Osteocyte (in vitro differentiated cells): ENCODE measurements at regions not wholly inside any gene's neighbourhood (a gene's known extent, or its start where the extent isn't known, plus 50 kb on each side); places are given as distances from the start of the nearest gene placed in this dataset.

Source experiments
- DNase-seq: peaks from one replicate; pipeline ENCODE4 v3.0.0; 2021; ENCODE audit warnings: mixed read lengths; ENCODE audit not compliant: unreplicated experiment; ENCODE audit errors: extremely low spot score
- H3K27ac Mint-ChIP-seq: one replicate; pipeline ENCODE4 v1.8.0; 2021; ENCODE audit warnings: mild to moderate bottlenecking, mixed read lengths; ENCODE audit not compliant: unreplicated experiment
- H3K27me3 Mint-ChIP-seq: one replicate; pipeline ENCODE4 v1.8.0; 2021; ENCODE audit warnings: mixed read lengths; ENCODE audit not compliant: unreplicated experiment
- H3K36me3 Mint-ChIP-seq: one replicate; pipeline ENCODE4 v1.8.0; 2021; ENCODE audit warnings: mixed read lengths; ENCODE audit not compliant: unreplicated experiment
- H3K4me1 Mint-ChIP-seq: one replicate; pipeline ENCODE4 v1.8.0; 2021; ENCODE audit warnings: mixed read lengths; ENCODE audit not compliant: unreplicated experiment
- H3K4me3 Mint-ChIP-seq: one replicate; pipeline ENCODE4 v1.8.0; 2021; ENCODE audit warnings: mild to moderate bottlenecking, moderate library complexity, mixed read lengths; ENCODE audit not compliant: unreplicated experiment
- H3K9me3 Mint-ChIP-seq: one replicate; pipeline ENCODE4 v1.8.0; 2021; ENCODE audit warnings: mixed read lengths; ENCODE audit not compliant: unreplicated experiment
- TF ChIP-seq, protein P1 (sequence below): fragments of 200-600 bp; sonication (generic); IDR thresholded peaks from 2 replicates; pipeline ENCODE4 v1.5.0; 2021; ENCODE audit warnings: antibody characterized with exemption, mild to moderate bottlenecking, moderate library complexity

DNA sequence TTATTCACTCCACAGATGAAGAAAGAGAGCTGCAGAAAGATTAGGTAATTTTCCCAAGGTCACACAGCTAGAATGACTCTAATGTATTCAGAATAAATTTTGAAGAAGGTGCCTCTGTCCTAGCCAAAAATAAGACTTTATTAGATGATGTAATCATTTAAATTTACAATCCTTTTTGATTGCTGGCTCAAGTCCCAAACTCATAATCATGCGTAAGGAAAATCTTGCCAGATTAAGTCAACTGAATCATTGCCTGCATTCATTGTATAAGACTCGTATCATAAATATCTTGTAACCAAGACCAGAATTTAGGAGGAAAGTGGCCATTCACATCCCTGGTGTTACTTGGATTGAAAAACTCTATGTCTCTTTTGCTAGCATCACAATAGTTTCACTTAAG lies 53.1 kb upstream of the STK39 start:
- DNase-seq = no peak
- H3K4me3 Mint-ChIP-seq = no peak overlapping the region
- no peak overlapping the region for H3K27ac Mint-ChIP-seq
- peaks cover 5% of the 10 kb centered on the region for H3K9me3 Mint-ChIP-seq
- TF ChIP-seq, protein P1, sequence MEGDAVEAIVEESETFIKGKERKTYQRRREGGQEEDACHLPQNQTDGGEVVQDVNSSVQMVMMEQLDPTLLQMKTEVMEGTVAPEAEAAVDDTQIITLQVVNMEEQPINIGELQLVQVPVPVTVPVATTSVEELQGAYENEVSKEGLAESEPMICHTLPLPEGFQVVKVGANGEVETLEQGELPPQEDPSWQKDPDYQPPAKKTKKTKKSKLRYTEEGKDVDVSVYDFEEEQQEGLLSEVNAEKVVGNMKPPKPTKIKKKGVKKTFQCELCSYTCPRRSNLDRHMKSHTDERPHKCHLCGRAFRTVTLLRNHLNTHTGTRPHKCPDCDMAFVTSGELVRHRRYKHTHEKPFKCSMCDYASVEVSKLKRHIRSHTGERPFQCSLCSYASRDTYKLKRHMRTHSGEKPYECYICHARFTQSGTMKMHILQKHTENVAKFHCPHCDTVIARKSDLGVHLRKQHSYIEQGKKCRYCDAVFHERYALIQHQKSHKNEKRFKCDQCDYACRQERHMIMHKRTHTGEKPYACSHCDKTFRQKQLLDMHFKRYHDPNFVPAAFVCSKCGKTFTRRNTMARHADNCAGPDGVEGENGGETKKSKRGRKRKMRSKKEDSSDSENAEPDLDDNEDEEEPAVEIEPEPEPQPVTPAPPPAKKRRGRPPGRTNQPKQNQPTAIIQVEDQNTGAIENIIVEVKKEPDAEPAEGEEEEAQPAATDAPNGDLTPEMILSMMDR = no peak
- peaks cover under 1% of the 10 kb centered on the region for H3K36me3 Mint-ChIP-seq
- H3K27me3 Mint-ChIP-seq = peaks cover 3% of the 10 kb centered on the region
- no peaks in the 10 kb centered on the region for H3K4me1 Mint-ChIP-seq

DNA sequence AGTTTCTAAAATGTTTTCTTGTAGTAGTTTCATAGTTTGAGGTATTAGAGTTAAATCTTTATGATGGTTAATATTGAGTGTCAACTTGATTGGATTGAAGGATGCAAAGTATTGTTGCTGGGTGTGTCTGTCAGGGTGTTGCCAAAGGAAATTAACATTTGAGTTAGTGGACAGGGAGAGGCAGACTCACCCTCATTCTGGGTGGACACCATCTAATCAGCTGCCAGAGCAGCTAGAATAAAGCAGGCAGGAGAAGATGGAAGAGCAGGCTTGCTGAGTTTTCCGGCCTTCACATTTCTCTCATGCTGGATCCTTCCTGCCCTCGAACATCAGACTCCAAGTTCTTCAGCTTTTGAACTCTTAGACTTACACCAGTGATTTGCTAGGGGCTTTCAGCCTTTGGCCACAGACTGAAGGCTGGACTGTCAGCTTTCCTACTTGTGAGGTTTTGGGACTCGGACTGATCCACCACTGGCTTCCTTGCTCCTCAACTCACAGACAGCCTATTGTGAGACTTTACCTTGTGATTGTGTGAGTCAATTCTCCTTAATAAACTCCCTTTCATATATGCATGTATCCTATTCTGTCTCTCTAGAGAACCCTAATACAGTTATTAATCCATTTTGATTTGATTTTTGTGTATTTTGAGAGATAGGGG lies 56.8 kb upstream of the STK39 start:
- TF ChIP-seq, protein P1 = no peak

DNA sequence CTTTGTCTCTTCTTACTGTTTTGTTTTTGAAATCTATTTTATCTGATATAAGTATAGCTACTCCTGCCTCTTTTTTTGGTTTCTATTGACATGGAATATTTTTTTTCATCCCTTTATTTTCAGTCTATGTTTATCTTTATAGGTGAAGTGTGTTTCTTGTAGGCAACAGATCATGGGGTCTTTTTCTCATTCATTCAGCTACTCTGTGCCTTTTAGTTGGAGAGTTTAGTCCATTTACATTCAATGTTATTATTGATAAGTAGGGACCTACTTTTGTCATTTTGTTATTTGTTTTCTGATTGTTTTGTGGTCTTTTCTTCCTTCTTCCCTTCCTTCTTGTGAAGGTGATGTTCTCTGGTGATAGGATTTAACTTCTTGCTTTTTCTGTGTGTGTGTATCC lies 60.0 kb upstream of the STK39 start:
- TF ChIP-seq, protein P1 = no peak

More for the DNA sequence above, 56.8 kb upstream of the STK39 start:
- Mint-ChIP-seq H3K9me3 (peaks cover 30% of the 10 kb centered on the region), H3K27ac (no peak overlapping the region), H3K27me3 (no peaks in the 10 kb centered on the region), H3K4me3 (no peak overlapping the region), H3K4me1 (no peaks in the 10 kb centered on the region), H3K36me3 (peaks cover 19% of the 10 kb centered on the region)
- no peak for DNase-seq

DNA sequence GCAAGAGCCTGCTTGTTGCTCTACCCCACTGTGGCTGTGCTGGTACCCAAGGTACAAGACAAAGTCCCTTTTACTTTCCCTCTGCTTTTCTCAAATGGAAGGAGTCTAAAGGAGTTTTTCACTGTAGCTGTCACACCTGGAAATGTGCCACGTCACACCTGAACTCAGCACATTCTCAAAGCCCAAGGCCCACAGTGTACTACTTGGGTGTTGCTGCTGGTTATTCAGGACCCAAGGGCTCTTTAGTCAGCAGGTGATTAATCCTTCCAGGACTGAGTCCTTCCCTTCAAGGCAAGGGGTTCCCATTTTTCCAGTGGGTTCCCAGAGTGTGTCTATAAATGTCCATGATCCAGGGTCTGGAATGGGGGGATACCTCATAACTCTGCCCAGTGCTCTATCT lies 63.2 kb upstream of the STK39 start:
- Mint-ChIP-seq H3K27ac (peak overlapping the region; percentile 87), H3K4me3 (no peak overlapping the region), H3K36me3 (peaks cover 21% of the 10 kb centered on the region), H3K27me3 (no peaks in the 10 kb centered on the region), H3K9me3 (peaks cover 28% of the 10 kb centered on the region), H3K4me1 (peaks cover 44% of the 10 kb centered on the region)
- TF ChIP-seq, protein P1 = no peak
- DNase-seq = no peak

More for the DNA sequence above, 60.0 kb upstream of the STK39 start:
- Mint-ChIP-seq H3K27me3 (no peaks in the 10 kb centered on the region), H3K9me3 (peaks cover 34% of the 10 kb centered on the region), H3K4me3 (no peak overlapping the region), H3K36me3 (peaks cover 22% of the 10 kb centered on the region), H3K27ac (no peak overlapping the region), H3K4me1 (peaks cover 20% of the 10 kb centered on the region)
- DNase-seq = no peak

DNA sequence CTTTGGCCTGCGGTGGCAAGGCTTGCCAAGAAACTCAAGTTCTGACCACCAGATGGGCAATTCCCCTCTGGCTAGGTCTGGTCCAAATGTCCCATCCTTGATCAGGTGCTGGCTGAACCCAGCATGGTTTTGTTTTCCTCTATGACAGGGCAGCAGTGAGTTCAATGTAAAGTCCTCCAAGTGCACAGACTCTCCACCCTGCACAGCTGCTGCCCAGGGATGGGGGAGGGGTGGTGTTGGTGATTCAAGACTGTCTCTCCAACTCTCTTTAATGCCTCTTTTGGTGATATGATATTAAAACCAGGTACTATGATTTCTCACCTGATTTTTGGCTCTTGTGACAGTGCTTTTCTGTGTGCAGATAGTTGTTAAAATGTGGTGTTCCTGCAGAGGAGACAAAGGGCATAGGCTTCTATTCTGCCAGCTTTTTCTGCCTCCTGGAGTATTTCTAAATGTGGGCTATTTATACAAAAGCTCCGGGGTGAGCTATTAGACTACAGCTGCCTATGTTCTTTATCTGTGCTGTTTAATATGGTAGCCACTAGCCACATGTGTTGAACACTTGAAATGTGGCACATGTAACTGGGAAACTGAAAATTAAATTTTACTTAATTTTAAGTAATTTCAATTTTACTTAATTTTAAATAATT lies 64.0 kb upstream of the STK39 start:
- Mint-ChIP-seq H3K27ac (peak overlapping the region; percentile 87), H3K9me3 (peaks cover 20% of the 10 kb centered on the region)
- TF ChIP-seq, protein P1 = no peak

More for the DNA sequence above, 64.0 kb upstream of the STK39 start:
- peaks cover 52% of the 10 kb centered on the region for H3K4me1 Mint-ChIP-seq
- no peak for DNase-seq
- H3K4me3 Mint-ChIP-seq = no peak overlapping the region
- no peaks in the 10 kb centered on the region for H3K27me3 Mint-ChIP-seq
- H3K36me3 Mint-ChIP-seq = peaks cover 14% of the 10 kb centered on the region
